ENCODE measurements at regions not wholly inside any gene's neighbourhood (a gene's known extent, or its start where the extent isn't known, plus 50 kb on each side); places are given as distances from the start of the nearest gene placed in this dataset.
A peak's percentile ranks its signal among the peaks of the same experiment; 100 is the strongest.

GRCh38 chr6:140441256-140441655 is 1066.8 kb upstream of the CITED2 start:
- TF ChIP-seq, protein P1, sequence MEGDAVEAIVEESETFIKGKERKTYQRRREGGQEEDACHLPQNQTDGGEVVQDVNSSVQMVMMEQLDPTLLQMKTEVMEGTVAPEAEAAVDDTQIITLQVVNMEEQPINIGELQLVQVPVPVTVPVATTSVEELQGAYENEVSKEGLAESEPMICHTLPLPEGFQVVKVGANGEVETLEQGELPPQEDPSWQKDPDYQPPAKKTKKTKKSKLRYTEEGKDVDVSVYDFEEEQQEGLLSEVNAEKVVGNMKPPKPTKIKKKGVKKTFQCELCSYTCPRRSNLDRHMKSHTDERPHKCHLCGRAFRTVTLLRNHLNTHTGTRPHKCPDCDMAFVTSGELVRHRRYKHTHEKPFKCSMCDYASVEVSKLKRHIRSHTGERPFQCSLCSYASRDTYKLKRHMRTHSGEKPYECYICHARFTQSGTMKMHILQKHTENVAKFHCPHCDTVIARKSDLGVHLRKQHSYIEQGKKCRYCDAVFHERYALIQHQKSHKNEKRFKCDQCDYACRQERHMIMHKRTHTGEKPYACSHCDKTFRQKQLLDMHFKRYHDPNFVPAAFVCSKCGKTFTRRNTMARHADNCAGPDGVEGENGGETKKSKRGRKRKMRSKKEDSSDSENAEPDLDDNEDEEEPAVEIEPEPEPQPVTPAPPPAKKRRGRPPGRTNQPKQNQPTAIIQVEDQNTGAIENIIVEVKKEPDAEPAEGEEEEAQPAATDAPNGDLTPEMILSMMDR (IDR thresholded peaks at IDR 0.05) = no peak
- DNase-seq (ENCODE audit: low spot score) (peak; percentile 23), ATAC-seq (ENCODE audit: low FRiP score) (no peak)

- DNase-seq (ENCODE audit: low spot score) = no peak
- no peak for ATAC-seq (ENCODE audit: low FRiP score)
- TF ChIP-seq, protein P1 (IDR thresholded peaks at IDR 0.05) = no peak
Observed at GRCh38 chr6:140440223-140440835, 1065.9 kb upstream of the CITED2 start.

DNA sequence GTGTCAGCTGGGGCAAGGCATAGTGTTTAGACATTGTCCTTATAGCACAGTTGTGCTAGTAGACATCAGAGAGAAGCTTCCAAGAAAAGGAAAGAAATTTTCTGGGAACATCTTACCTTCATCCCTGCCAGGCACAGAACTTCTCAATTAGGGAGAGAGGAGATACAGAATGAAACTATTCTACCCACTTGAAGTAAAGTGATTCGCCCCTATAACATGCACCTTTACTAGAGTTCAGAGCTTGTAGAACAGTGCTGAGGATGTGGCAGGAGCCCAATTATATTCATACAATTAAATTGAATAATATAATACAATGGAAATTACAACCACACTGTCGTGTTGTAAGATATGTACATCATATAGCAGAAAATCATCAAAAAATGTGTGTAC is 1063.9 kb upstream of the CITED2 start:
- ATAC-seq (ENCODE audit: low FRiP score) (no peak), DNase-seq (ENCODE audit: low spot score) (no peak)
- TF ChIP-seq, protein P1 (IDR thresholded peaks at IDR 0.05) = no peak

DNA sequence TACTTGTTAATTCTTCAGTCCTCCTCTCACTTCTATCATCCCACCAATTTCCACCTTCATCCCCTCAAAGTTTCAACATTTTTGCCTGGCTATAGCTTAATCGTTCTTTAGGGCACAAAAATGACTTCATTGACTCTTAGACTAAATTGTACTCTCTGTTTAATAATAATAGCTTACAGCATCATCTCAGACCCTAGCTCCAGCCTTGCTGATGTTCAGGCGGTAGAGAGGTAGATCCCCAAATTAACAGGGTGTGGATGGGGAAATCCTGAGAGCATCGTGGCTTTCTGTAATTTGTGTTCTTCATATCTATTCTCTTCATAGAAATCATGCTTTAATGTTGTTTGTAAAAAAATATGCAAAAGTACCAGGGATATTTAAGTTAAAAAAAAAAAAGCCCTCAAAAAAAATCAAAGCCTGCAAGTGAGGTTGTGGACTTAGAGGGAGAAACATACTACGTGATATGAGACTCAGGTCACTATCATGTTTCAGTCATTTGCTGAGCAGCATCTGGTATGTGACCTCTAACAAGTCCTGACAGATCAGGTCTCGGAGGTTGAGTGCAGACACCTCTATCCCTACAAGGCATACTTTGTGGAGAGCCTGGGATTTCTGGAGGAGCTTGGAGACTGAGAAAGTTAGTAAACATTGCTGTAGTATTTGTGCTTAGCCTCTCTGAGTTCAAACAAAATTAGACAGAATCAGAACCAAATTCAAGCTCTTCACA is 1063.3 kb upstream of the CITED2 start:
- DNase-seq (ENCODE audit: low spot score) (no peak), ATAC-seq (ENCODE audit: low FRiP score) (no peak)
- TF ChIP-seq, protein P1 (IDR thresholded peaks at IDR 0.05) = no peak

GRCh38 chr6:140436023-140436811 is 1061.8 kb upstream of the CITED2 start:
- DNase-seq (ENCODE audit: low spot score) (no peak), ATAC-seq (ENCODE audit: low FRiP score) (no peak)
- TF ChIP-seq, protein P1 (IDR thresholded peaks at IDR 0.05) = no peak

- TF ChIP-seq, protein P1 (IDR thresholded peaks at IDR 0.05) = no peak
- DNase-seq (ENCODE audit: low spot score) (no peak), ATAC-seq (ENCODE audit: low FRiP score) (no peak)
Observed at GRCh38 chr6:140434761-140435160, 1060.3 kb upstream of the CITED2 start.
